Activated T-helper 2 cell treated with anti-CD3 and anti-CD28 coated beads, Interferon-gamma antibody, Interleukin-2, Interleukin-4, amounts not matched to agents 10 μg/mL and 5 μg/mL and 100 μg/mL, durations not matched to agents 14 hours and 24 hours and 36 hours (primary cell): ENCODE measurements at regions not wholly inside any gene's neighbourhood (a gene's known extent, or its start where the extent isn't known, plus 50 kb on each side); places are given as distances from the start of the nearest gene placed in this dataset.

Experiments
- DNase-seq: peaks from one replicate; pipeline ENCODE4 v3.0.0; 2021; ENCODE audit warnings: low spot score
- H3K27ac Mint-ChIP-seq: one replicate; pipeline ENCODE4 v1.8.0; 2021; ENCODE audit warnings: mixed read lengths
- H3K27me3 Mint-ChIP-seq: one replicate; pipeline ENCODE4 v1.8.0; 2021; ENCODE audit warnings: low read depth, mixed read lengths
- H3K36me3 Mint-ChIP-seq: one replicate; pipeline ENCODE4 v1.8.0; 2021; ENCODE audit warnings: low read depth, mixed read lengths
- H3K4me1 Mint-ChIP-seq: one replicate; pipeline ENCODE4 v1.8.0; 2021; ENCODE audit warnings: low read depth, mixed read lengths
- H3K4me3 Mint-ChIP-seq: one replicate; pipeline ENCODE4 v1.8.0; 2021; ENCODE audit warnings: low read depth, mild to moderate bottlenecking, moderate library complexity, mixed read lengths
- H3K9me3 Mint-ChIP-seq: one replicate; pipeline ENCODE4 v1.8.0; 2021; ENCODE audit warnings: mixed read lengths
- intact Hi-C: fragments of 100-400 bp; cut with micrococcal nuclease; formaldehyde crosslinking; loops from one replicate; pipeline ENCODE4 v1.15.1; 2023

GRCh38 chr3:21801631-21802030 is 50.6 kb upstream of the ZNF385D start:
- H3K4me3 Mint-ChIP-seq: no peak overlapping the region

GRCh38 chr3:21803604-21804003 is 52.6 kb upstream of the ZNF385D start:
- Mint-ChIP-seq H3K27me3 (no peaks in the 10 kb centered on the region), H3K27ac (no peak overlapping the region), H3K36me3 (no peaks in the 10 kb centered on the region), H3K4me1 (no peaks in the 10 kb centered on the region), H3K9me3 (peaks cover 19% of the 10 kb centered on the region), H3K4me3 (no peak overlapping the region)
- DNase-seq: no peak
- intact Hi-C loops: no loop called here

More at GRCh38 chr3:21801631-21802030, 50.6 kb upstream of the ZNF385D start:
- H3K4me1 Mint-ChIP-seq: no peaks in the 10 kb centered on the region
- DNase-seq: no peak
- no peak overlapping the region for H3K27ac Mint-ChIP-seq
- no peaks in the 10 kb centered on the region for H3K27me3 Mint-ChIP-seq
- no peaks in the 10 kb centered on the region for H3K36me3 Mint-ChIP-seq
- intact Hi-C loops: no loop called here
- peaks cover 27% of the 10 kb centered on the region for H3K9me3 Mint-ChIP-seq

- intact Hi-C loops: no loop called here
- Mint-ChIP-seq H3K27ac (no peak overlapping the region), H3K4me3 (no peak overlapping the region)
Measured at GRCh38 chr3:21804330-21804729, 53.3 kb upstream of the ZNF385D start.

GRCh38 chr3:21806733-21807132 is 55.7 kb upstream of the ZNF385D start:
- no peak for DNase-seq
- Mint-ChIP-seq H3K27me3 (no peaks in the 10 kb centered on the region), H3K9me3 (no peaks in the 10 kb centered on the region), H3K4me3 (no peak overlapping the region), H3K4me1 (no peaks in the 10 kb centered on the region), H3K27ac (no peak overlapping the region), H3K36me3 (no peaks in the 10 kb centered on the region)
- intact Hi-C loops: no loop called here

More at GRCh38 chr3:21804330-21804729, 53.3 kb upstream of the ZNF385D start:
- Mint-ChIP-seq H3K27me3 (no peaks in the 10 kb centered on the region), H3K9me3 (peaks cover 14% of the 10 kb centered on the region), H3K4me1 (no peaks in the 10 kb centered on the region), H3K36me3 (no peaks in the 10 kb centered on the region)
- no peak for DNase-seq

- no peak overlapping the region for H3K27ac Mint-ChIP-seq
- H3K27me3 Mint-ChIP-seq: no peaks in the 10 kb centered on the region
- no peak overlapping the region for H3K4me3 Mint-ChIP-seq
- H3K9me3 Mint-ChIP-seq: peaks cover 13% of the 10 kb centered on the region
- H3K36me3 Mint-ChIP-seq: no peaks in the 10 kb centered on the region
- no peaks in the 10 kb centered on the region for H3K4me1 Mint-ChIP-seq
- no peak for DNase-seq
- intact Hi-C loops: no loop called here
Measured at GRCh38 chr3:21825684-21826083, 74.7 kb upstream of the ZNF385D start.

GRCh38 chr3:21826416-21826815 is 75.4 kb upstream of the ZNF385D start:
- Mint-ChIP-seq H3K4me1 (no peaks in the 10 kb centered on the region), H3K36me3 (no peaks in the 10 kb centered on the region), H3K27me3 (no peaks in the 10 kb centered on the region), H3K4me3 (no peak overlapping the region), H3K9me3 (peaks cover 13% of the 10 kb centered on the region), H3K27ac (no peak overlapping the region)
- intact Hi-C loops: no loop called here
- no peak for DNase-seq

- Mint-ChIP-seq H3K9me3 (peaks cover 24% of the 10 kb centered on the region), H3K4me1 (no peaks in the 10 kb centered on the region), H3K4me3 (no peak overlapping the region), H3K27ac (no peak overlapping the region), H3K36me3 (no peaks in the 10 kb centered on the region), H3K27me3 (no peaks in the 10 kb centered on the region)
- no peak for DNase-seq
- intact Hi-C loops: no loop called here
Measured at GRCh38 chr3:21830541-21830940, 79.5 kb upstream of the ZNF385D start.

GRCh38 chr3:21835264-21835663 is 84.3 kb upstream of the ZNF385D start:
- no peak overlapping the region for H3K27ac Mint-ChIP-seq
- no peaks in the 10 kb centered on the region for H3K4me1 Mint-ChIP-seq
- H3K4me3 Mint-ChIP-seq: no peak overlapping the region
- H3K9me3 Mint-ChIP-seq: peaks cover 15% of the 10 kb centered on the region
- no peak for DNase-seq
- H3K36me3 Mint-ChIP-seq: no peaks in the 10 kb centered on the region
- intact Hi-C loops: no loop called here
- H3K27me3 Mint-ChIP-seq: no peaks in the 10 kb centered on the region

- DNase-seq: no peak
- Mint-ChIP-seq H3K9me3 (peaks cover 15% of the 10 kb centered on the region), H3K27me3 (no peaks in the 10 kb centered on the region), H3K4me3 (no peak overlapping the region), H3K36me3 (no peaks in the 10 kb centered on the region), H3K27ac (no peak overlapping the region), H3K4me1 (no peaks in the 10 kb centered on the region)
- intact Hi-C loops: no loop called here
Measured at GRCh38 chr3:21836227-21836626, 85.2 kb upstream of the ZNF385D start.

GRCh38 chr3:21839176-21839575 is 88.2 kb upstream of the ZNF385D start:
- Mint-ChIP-seq H3K36me3 (no peaks in the 10 kb centered on the region), H3K4me3 (no peak overlapping the region), H3K27ac (no peak overlapping the region), H3K4me1 (no peaks in the 10 kb centered on the region), H3K9me3 (peaks cover 7% of the 10 kb centered on the region), H3K27me3 (no peaks in the 10 kb centered on the region)
- no peak for DNase-seq
- intact Hi-C loops: no loop called here

GRCh38 chr3:21839592-21839991 is 88.6 kb upstream of the ZNF385D start:
- no peaks in the 10 kb centered on the region for H3K4me1 Mint-ChIP-seq
- peaks cover 7% of the 10 kb centered on the region for H3K9me3 Mint-ChIP-seq
- H3K36me3 Mint-ChIP-seq: no peaks in the 10 kb centered on the region
- no peak overlapping the region for H3K4me3 Mint-ChIP-seq
- no peak for DNase-seq
- intact Hi-C loops: no loop called here
- H3K27me3 Mint-ChIP-seq: no peaks in the 10 kb centered on the region
- H3K27ac Mint-ChIP-seq: no peak overlapping the region

GRCh38 chr3:21847005-21847404 is 96.0 kb upstream of the ZNF385D start:
- intact Hi-C loops: no loop called here
- no peak overlapping the region for H3K4me3 Mint-ChIP-seq
- H3K36me3 Mint-ChIP-seq: no peaks in the 10 kb centered on the region
- H3K27ac Mint-ChIP-seq: no peak overlapping the region
- peaks cover 7% of the 10 kb centered on the region for H3K9me3 Mint-ChIP-seq
- DNase-seq: no peak
- no peaks in the 10 kb centered on the region for H3K4me1 Mint-ChIP-seq
- H3K27me3 Mint-ChIP-seq: no peaks in the 10 kb centered on the region

- Mint-ChIP-seq H3K36me3 (no peaks in the 10 kb centered on the region), H3K9me3 (peaks cover 13% of the 10 kb centered on the region), H3K4me1 (no peaks in the 10 kb centered on the region), H3K27ac (no peak overlapping the region), H3K27me3 (no peaks in the 10 kb centered on the region), H3K4me3 (no peak overlapping the region)
- intact Hi-C loops: no loop called here
- no peak for DNase-seq
Measured at GRCh38 chr3:21859124-21860081, 108.4 kb upstream of the ZNF385D start.
